PC-9 (cell line): ENCODE measurements at regions not wholly inside any gene's neighbourhood (a gene's known extent, or its start where the extent isn't known, plus 50 kb on each side); places are given as distances from the start of the nearest gene placed in this dataset.

Source experiments
- BruUV-seq: library from RNA; stranded (reverse); fragments of 400-500 nt; replicated peaks from 2 replicates; lab custom pipeline; 2021; lab: Mats Ljungman, UMichigan
- CTCF ChIA-PET: fragments of 300-600 bp; sonication (Branson Sonifier 250); formaldehyde crosslinking; loops from one replicate; lab custom pipeline; 2022; ENCODE audit warnings: antibody characterized with exemption; lab: Charles Lee
- POLR2A ChIA-PET: fragments of 300-600 bp; sonication (Branson Sonifier 250); formaldehyde crosslinking; loops from one replicate; lab custom pipeline; 2022; ENCODE audit warnings: antibody characterized with exemption; ENCODE audit not compliant: unreplicated experiment; lab: Charles Lee
- DNase-seq, 2 experiments: peaks; one replicate each; pipeline versions ENCODE4 v3.0.0 to v3.0.0-alpha.2; 2015 to 2022; ENCODE audit warnings: mixed read lengths in 1 of 2
- H2AFZ ChIP-seq: fragments of 200-600 bp; sonication (generic); 2 replicates; pipeline ENCODE4 v1.8.1; 2017; ENCODE audit warnings: antibody characterized with exemption
- H3F3A ChIP-seq: fragments of 200-600 bp; sonication (generic); 2 replicates; pipeline ENCODE4 v1.8.1; 2017; ENCODE audit warnings: antibody characterized with exemption, mild to moderate bottlenecking, low read depth; ENCODE audit not compliant: insufficient read depth
- H3K27ac ChIP-seq: fragments of 200-600 bp; sonication (generic); 2 replicates; pipeline ENCODE4 v1.6.1; 2016; ENCODE audit warnings: mixed run types
- H3K27me3 ChIP-seq: fragments of 200-600 bp; sonication (generic); 2 replicates; pipeline ENCODE4 v1.6.1; 2016; ENCODE audit warnings: low read depth, mixed run types; ENCODE audit not compliant: insufficient read depth
- H3K36me3 ChIP-seq: fragments of 200-600 bp; sonication (generic); 2 replicates; pipeline ENCODE4 v1.6.1; 2016; ENCODE audit warnings: low read depth, mixed run types
- H3K4me1 ChIP-seq: fragments of 200-600 bp; sonication (generic); replicated peaks from 2 replicates; pipeline ENCODE4 v1.6.1; 2016; ENCODE audit warnings: mixed run types; ENCODE audit not compliant: insufficient read depth
- H3K4me2 ChIP-seq: fragments of 200-600 bp; sonication (generic); 2 replicates; pipeline ENCODE4 v1.6.1; 2017; ENCODE audit warnings: mixed run types
- H3K4me3 ChIP-seq: fragments of 200-600 bp; sonication (generic); 2 replicates; pipeline ENCODE4 v1.6.1; 2016; ENCODE audit warnings: mixed run types
- H3K79me2 ChIP-seq: fragments of 200-600 bp; sonication (generic); 2 replicates; pipeline ENCODE4 v1.6.1; 2017; ENCODE audit warnings: low read depth, mixed run types
- H3K9me2 ChIP-seq: fragments of 200-600 bp; sonication (generic); 2 replicates; pipeline ENCODE4 v1.8.1; 2017; ENCODE audit warnings: mild to moderate bottlenecking; ENCODE audit not compliant: insufficient read depth
- H3K9me3 ChIP-seq: fragments of 200-600 bp; sonication (generic); 2 replicates; pipeline ENCODE4 v1.8.1; 2016; ENCODE audit warnings: low read depth; ENCODE audit not compliant: insufficient read depth
- H4K20me1 ChIP-seq: fragments of 200-600 bp; sonication (generic); 2 replicates; pipeline ENCODE4 v1.8.1; 2017; ENCODE audit not compliant: insufficient read depth
- EZH2 ChIP-seq: fragments of 200-600 bp; sonication (generic); IDR thresholded peaks from 2 replicates; pipeline ENCODE4 v1.8.0; 2017; ENCODE audit warnings: antibody characterized with exemption, low read depth
- intact Hi-C: fragments of 100-400 bp; cut with micrococcal nuclease; formaldehyde crosslinking; loops from one replicate; pipeline ENCODE4 v1.10.0; 2022; ENCODE audit not compliant: unreplicated experiment
- TF ChIP-seq, protein P1 (sequence below): fragments of 200-600 bp; sonication (generic); conservative IDR thresholded peaks from 2 replicates; pipeline ENCODE4 v1.6.1; 2017; ENCODE audit warnings: mixed run types, antibody characterized with exemption, mild to moderate bottlenecking, moderate library complexity

DNA sequence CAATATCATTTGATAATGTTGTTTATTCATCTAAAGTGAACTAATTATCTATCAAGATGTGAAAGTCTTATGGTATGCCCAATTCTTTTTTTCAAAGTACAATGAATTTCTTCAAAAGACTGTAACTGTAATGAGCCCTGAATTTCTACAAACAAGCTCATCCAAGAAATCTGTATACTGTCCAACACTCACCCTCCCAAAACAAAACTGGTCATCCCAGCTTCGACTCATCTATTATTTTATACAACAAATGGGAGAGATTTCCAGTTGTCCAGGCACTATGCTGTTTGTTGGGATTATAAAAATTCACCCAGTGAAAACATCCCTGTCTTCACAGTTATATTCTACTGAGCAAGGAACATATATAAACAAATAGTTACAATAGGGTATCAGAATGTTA is 806.9 kb downstream of the TNS3 start:
- TF ChIP-seq, protein P1, sequence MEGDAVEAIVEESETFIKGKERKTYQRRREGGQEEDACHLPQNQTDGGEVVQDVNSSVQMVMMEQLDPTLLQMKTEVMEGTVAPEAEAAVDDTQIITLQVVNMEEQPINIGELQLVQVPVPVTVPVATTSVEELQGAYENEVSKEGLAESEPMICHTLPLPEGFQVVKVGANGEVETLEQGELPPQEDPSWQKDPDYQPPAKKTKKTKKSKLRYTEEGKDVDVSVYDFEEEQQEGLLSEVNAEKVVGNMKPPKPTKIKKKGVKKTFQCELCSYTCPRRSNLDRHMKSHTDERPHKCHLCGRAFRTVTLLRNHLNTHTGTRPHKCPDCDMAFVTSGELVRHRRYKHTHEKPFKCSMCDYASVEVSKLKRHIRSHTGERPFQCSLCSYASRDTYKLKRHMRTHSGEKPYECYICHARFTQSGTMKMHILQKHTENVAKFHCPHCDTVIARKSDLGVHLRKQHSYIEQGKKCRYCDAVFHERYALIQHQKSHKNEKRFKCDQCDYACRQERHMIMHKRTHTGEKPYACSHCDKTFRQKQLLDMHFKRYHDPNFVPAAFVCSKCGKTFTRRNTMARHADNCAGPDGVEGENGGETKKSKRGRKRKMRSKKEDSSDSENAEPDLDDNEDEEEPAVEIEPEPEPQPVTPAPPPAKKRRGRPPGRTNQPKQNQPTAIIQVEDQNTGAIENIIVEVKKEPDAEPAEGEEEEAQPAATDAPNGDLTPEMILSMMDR: no peak
- TF ChIP-seq EZH2: no peak
- Histone ChIP-seq H3F3A (no peaks in the 10 kb centered on the region), H3K27me3 (no peaks in the 10 kb centered on the region), H3K9me2 (no peaks in the 10 kb centered on the region), H3K79me2 (no peaks in the 10 kb centered on the region), H2AFZ (no peak overlapping the region), H3K4me3 (no peak overlapping the region), H3K27ac (no peak overlapping the region), H3K4me2 (no peak overlapping the region), H4K20me1 (no peaks in the 10 kb centered on the region), H3K9me3 (peaks cover 21% of the 10 kb centered on the region), H3K4me1 (no peaks in the 10 kb centered on the region), H3K36me3 (no peaks in the 10 kb centered on the region)
- no TSS peak for BruUV-seq
- CTCF ChIA-PET: no interaction called here
- POLR2A ChIA-PET: no interaction called here
- intact Hi-C loops: no loop called here
- no peak for DNase-seq

DNA sequence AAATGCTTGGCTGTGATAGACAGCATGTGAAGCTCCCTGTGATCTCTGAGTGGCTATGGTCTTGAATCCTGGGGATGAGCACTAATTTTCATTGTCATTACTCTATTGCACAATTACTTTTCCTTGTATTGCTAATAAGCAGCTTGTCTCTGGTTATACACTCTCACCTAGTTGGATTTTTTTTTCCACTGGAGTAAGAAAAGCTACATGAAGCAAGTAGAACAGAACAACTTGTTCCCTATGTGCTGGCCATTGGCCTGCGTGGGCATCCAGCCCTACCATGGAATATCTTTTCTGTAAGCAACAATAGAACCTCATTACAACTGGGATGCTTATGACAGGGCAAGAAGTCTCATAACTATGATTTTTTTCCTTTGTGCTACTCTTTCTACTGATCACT is 807.4 kb downstream of the TNS3 start:
- Histone ChIP-seq H3K9me2 (no peaks in the 10 kb centered on the region), H4K20me1 (no peaks in the 10 kb centered on the region), H3K36me3 (no peaks in the 10 kb centered on the region), H3K27me3 (no peaks in the 10 kb centered on the region), H3K79me2 (no peaks in the 10 kb centered on the region), H3K4me1 (no peaks in the 10 kb centered on the region), H3K4me3 (no peak overlapping the region), H3K27ac (no peak overlapping the region), H2AFZ (no peak overlapping the region), H3F3A (no peaks in the 10 kb centered on the region), H3K9me3 (peaks cover 21% of the 10 kb centered on the region), H3K4me2 (no peak overlapping the region)
- intact Hi-C loops: no loop called here
- CTCF ChIA-PET: no interaction called here
- TF ChIP-seq EZH2: no peak
- TF ChIP-seq, protein P1: no peak
- POLR2A ChIA-PET: no interaction called here
- BruUV-seq: no TSS peak
- no peak for DNase-seq

DNA sequence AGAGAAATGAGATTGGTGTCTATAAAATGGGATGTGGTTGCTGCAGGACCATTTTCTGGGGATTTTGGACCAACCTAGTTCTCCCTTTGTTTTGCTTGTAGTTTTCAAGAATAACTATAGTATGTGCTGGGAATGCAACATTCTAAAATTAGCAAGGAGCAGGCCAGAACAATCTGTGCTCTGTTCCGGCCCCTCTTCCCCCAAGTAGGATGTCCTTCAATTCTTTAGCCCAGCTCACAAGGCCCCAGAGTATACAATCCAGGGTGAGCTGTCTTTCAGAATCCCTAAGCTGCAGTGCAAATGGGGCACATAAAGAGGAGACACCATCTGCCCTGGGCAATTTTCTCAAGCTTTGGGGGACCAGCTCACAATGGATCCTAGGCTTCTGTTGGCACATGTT is 809.1 kb downstream of the TNS3 start:
- ChIA-PET POLR2A (interaction anchor here (0.6 kb wide), 1 partner anchor 380 kb away, joined by 4 read pairs; no protein-coding TSS in a partner anchor), CTCF (no interaction called here)
- Histone ChIP-seq H3K4me2 (no peak overlapping the region), H3K79me2 (no peaks in the 10 kb centered on the region), H3K4me3 (no peak overlapping the region), H3K27ac (no peak overlapping the region), H3K9me2 (no peaks in the 10 kb centered on the region), H2AFZ (no peak overlapping the region), H3K4me1 (no peaks in the 10 kb centered on the region), H4K20me1 (no peaks in the 10 kb centered on the region), H3K27me3 (no peaks in the 10 kb centered on the region), H3F3A (no peaks in the 10 kb centered on the region), H3K36me3 (no peaks in the 10 kb centered on the region), H3K9me3 (peaks cover 28% of the 10 kb centered on the region)
- intact Hi-C loops: no loop called here
- no TSS peak for BruUV-seq
- no peak for TF ChIP-seq EZH2
- TF ChIP-seq, protein P1: no peak
- no peak for DNase-seq
